GM18909 (cell line): ENCODE measurements at regions not wholly inside any gene's neighbourhood (a gene's known extent, or its start where the extent isn't known, plus 50 kb on each side); places are given as distances from the start of the nearest gene placed in this dataset.
"Not testable (repeated sequence)": the region's sequence is repeated elsewhere in the genome, so short reads cannot be mapped to it uniquely, and the experiment has no call there.

Experiments
- ATAC-seq: cut with Tn5 transposase; IDR thresholded peaks from one replicate; pipeline ENCODE4 v1.9.1; 2021; ENCODE audit warnings: mild to moderate bottlenecking; ENCODE audit not compliant: unreplicated experiment, poor library complexity

DNA sequence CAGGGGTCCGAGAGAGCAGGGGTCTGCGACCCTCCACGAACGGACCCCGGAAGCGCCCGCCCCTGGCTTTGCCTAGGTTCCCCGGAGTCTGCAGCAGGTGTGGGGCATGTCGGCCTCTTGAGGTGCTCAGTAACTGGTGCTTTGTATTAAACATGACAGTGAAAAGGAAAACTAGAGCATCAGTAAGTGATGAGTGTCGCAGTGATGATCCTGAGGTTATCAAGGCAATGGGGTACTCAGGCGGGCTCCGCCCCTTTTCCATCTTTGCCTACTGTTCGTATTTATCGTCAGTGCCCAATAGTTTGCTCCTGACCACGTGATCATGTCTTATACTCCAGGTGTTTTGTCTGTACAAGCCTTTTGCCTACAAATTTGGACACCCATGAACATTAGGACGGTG, 262.4 kb downstream of the ZNF37A start:
- ATAC-seq: peak; percentile 47

DNA sequence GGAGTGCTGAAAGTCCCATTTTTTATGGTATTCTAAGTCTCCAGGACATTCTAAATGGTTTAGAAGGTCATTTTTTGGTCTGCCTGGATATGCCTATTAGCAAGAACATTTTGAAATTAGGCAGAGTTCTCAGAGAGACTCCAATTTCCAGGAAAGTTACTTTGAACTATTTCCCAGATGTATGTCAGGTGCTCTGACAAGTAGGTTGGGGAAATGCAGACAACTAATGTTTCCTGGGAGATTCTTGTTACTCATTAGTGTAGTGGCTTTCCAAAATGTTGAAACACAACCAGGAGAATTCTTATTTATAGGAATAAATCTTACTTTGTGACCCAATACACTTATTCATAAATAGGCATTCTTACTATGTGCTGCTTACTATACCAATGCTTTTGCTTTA, 268.4 kb downstream of the ZNF37A start:
- ATAC-seq: not testable (repeated sequence)

DNA sequence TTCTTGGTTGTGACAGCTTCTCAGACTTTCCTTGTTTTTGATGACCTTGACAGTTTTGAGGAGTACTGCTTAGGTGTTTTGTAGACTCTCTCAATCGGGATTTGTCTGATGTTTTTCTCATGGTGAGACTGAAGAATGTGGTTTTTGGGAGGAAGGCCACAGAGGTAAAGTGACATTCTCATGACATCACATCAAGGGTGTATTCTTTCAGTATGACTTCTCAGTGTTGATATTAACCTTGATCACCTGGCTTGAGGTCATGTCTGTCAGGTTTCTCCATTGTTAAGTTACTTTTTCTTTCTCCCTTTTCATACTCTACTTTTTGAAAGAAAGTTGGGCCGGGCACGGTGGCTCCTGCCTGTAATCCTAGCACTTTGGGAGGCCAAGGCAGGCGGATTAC, 269.9 kb downstream of the ZNF37A start:
- not testable (repeated sequence) for ATAC-seq

- ATAC-seq: peak; percentile 78
Measured at GRCh38 chr10:38365917-38366316, 271.8 kb downstream of the ZNF37A start.

GRCh38 chr10:38383800-38384199, 289.7 kb downstream of the ZNF37A start:
- not testable (repeated sequence) for ATAC-seq

- ATAC-seq: not testable (repeated sequence)
Measured at GRCh38 chr10:38386869-38387268, 292.7 kb downstream of the ZNF37A start.

DNA sequence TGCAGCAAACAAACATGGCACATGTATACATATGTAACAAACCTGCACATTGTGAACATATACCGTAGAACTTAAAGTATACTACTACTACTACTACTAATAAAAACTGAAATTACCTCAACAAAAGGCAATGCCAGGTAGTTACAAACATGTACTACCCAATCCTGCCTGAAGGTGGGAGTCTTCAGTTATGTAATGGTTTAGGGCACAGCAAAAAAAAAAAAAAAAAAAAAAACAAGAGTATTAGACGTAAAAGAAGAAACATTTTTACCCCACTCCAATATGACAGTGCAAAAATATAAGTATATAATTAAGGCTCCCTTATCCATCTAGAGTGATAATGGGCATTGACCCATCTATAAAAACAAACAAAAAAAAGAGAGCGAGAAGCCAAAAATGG, 296.6 kb downstream of the ZNF37A start:
- peak; percentile 59 for ATAC-seq

DNA sequence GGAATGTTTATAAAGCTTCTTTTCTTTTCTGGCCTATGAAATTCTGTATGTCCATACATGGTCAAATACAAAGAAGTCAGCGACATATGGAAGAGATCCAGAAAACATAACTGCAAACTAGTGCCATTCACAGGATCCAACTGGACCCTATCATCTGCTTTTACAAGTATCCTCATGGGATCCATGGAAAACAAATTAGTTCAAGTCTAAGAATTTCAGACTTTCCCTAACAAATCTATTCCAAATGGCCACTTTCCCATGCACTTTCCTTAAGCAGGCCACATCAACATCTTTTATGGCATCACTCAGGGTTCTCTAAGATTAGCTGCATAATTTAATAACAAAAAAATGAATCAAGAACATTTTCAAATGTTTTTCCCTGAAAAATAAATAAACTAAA, 301.3 kb downstream of the ZNF37A start:
- ATAC-seq: not testable (repeated sequence)

GRCh38 chr10:38396178-38396954, 302.2 kb downstream of the ZNF37A start:
- peak; percentile 54 for ATAC-seq

GRCh38 chr10:38401565-38401964, 307.4 kb downstream of the ZNF37A start:
- ATAC-seq: not testable (repeated sequence)

DNA sequence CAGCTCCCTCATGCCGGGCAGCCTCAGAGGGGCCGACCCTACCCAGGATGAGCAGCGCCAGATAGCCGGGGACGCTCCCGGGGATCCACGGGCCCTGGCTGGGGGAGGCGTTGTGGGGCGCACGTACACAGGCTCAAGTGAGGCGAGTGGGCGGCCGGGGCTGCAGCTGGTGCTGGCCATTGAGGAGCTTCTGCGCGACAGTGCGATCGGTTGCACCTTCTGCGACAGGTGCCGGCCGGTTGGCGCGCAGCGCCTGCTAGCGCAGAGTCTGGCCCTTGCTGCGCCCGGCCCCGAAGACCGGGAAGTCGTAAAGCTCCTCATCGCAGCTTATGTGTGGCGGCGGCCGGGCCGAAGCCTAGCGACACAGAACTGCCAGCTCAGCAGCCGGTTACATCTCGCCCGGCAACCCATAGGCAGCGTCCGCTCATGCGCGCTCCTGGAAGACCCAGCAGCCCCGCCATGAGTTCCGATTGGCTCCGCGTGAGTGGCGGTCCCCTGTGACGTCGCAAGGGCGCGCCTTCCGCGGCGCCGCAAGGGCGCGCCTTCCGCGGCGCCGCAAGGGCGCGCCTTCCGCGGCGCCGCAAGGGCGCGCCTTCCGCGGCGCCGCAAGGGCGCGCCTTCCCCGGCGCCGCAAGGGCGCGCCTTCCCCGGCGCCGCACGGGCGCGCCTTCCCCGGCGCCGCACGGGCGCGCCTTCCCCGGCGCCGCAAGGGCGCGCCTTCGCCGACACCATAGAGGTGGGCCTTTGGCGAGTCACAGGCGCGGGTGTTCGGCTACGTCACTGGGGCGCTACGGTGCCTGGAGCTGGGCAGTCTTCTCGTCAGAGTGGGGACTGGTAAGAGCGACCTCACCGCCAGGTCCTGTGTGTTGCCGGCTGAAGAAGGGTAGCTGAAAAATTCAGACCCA, 308.6 kb downstream of the ZNF37A start:
- ATAC-seq: peak; percentile 100

- ATAC-seq: not testable (repeated sequence)
Measured at GRCh38 chr10:38403347-38404117, 309.4 kb downstream of the ZNF37A start.

- not testable (repeated sequence) for ATAC-seq
Measured at GRCh38 chr10:38423634-38424033, 329.5 kb downstream of the ZNF37A start.

DNA sequence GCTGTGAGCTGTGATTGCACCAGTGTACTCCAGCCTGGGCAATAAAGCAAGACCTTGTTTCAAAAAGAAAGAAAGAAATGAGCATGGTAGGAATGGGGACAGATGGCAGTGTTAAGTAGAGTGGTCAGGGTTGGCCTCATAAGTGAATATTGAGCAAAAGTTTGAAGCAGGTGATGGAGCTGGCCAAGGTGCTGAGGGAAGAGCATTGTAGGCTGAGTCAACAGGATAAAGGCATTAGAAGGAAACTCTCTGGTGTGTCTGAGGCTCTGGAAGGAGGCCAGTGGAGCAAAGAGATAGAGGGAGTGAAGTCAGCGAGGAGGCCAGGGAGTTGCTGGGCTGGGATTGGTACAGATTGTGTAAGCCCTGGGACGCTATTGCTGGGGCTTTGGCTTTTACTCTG, 336.1 kb downstream of the ZNF37A start:
- ATAC-seq: not testable (repeated sequence)

- not testable (repeated sequence) for ATAC-seq
Measured at GRCh38 chr10:38437359-38437758, 343.2 kb downstream of the ZNF37A start.

GRCh38 chr10:38448614-38449355, 354.6 kb downstream of the ZNF37A start:
- ATAC-seq: not testable (repeated sequence)

GRCh38 chr10:38449618-38450017, 355.5 kb downstream of the ZNF37A start:
- ATAC-seq: not testable (repeated sequence)

DNA sequence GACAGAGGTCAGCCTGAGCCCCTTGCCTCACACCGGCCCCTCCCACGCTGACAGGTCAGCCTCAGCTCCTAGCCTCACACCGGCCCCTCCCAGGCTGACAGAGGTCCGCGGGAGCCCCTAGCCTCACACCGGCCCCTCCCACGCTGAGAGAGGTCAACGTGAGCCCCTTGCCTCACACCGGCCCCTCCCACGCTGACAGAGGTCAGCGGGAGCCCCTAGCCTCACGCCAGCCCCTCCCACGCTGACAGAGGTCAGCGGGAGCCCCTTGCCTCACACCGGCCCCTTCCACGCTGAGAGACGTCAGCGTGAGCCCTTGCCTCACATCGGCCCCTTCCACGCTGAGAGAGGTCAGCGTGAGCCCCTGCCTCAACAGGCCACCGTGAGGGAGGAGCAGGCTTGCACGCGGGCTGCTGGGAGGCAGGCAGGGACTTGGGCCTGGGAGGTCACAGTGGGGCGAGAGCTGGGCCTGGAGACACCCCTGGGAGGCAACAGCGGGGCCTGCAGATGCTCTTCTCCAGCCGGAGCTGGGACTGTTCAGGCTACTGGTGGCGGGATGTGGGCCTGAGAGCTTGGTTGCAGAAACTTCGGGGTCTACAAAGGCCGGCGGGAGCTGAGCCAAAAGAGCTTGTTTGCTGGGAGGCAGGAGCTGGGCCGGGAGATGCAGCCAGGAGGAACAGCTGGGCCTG, 356.4 kb downstream of the ZNF37A start:
- ATAC-seq: not testable (repeated sequence)

DNA sequence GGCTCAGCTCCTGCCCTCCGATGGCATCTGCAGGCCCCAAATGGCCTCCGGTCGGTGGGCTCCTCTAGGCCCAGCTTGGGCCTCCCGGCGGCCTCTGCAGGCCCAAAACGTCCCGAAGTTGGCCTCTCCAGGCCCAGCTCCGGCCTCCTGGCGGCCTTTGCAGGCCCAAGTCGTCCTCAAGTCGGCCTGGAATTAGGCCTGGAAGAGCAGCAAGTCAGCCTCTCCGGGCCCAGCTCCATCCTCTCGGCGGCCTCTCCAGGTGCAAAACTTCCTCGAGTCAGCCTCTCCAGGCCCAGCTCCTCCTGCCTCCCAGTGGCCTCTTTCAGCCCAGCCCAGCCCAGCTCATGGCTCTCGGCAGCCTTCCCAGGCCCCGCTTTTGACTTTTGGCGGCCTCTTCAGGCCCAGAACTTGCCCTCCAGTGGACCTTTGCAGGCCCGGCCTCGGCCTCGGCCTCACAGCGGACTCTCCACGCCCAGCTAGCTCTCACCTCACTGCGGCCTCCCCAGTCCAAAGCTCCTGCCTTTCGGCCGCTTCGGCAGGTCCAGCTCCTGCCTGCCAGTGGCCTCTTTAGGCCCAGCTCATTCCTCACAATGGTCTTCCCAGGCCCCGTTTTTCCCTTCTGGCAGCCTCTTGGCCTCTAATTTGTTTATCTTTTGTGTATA, 357.3 kb downstream of the ZNF37A start:
- not testable (repeated sequence) for ATAC-seq
